Peyer's patch (tissue), 4 donors: ENCODE measurements at regions not wholly inside any gene's neighbourhood (a gene's known extent, or its start where the extent isn't known, plus 50 kb on each side); places are given as distances from the start of the nearest gene placed in this dataset.

Experiments used
- POLR2A ChIP-seq, 2 donors: fragments of 450-650 bp; IDR thresholded peaks; one replicate each; pipeline ENCODE4 v1.5.1; 2017; ENCODE audit warnings: antibody characterized with exemption in 2 of 2, mild to moderate bottlenecking in 2 of 2, moderate library complexity in 2 of 2
- TF ChIP-seq, protein P1 (sequence below), 6 experiments: fragments of 450-650 bp in 4 of 6; fragments of 200-600 bp in 2 of 6; sonication (generic) in 1 of 6; IDR thresholded peaks; one replicate each; pipeline ENCODE4 v1.5.1; 2017 to 2019; ENCODE audit warnings: antibody characterized with exemption in 6 of 6, mild to moderate bottlenecking in 3 of 6, moderate library complexity in 1 of 6

DNA sequence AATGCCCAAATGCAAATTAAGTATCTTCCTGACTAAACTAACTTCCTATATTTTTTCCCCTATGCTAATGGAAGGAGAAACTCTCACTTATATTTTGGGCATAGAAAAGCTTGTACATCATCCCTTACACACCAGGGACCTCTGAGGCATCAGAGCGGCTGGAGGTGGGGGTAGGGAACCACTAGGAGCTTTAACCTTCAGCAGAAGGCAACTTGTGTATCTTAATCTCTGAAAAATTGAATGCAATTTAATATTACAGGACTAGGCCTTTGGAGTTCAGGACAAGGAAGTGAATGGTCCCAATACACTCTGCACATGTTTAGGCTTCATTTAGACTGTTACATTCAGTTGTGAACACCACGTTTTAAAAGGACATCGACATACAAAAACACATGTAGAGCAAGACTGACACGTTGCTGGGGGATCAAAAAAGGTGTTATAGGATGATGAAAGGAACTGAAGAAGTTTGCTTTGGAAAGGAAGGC lies 85.9 kb downstream of the NAV1 start:
- TF ChIP-seq, protein P1, sequence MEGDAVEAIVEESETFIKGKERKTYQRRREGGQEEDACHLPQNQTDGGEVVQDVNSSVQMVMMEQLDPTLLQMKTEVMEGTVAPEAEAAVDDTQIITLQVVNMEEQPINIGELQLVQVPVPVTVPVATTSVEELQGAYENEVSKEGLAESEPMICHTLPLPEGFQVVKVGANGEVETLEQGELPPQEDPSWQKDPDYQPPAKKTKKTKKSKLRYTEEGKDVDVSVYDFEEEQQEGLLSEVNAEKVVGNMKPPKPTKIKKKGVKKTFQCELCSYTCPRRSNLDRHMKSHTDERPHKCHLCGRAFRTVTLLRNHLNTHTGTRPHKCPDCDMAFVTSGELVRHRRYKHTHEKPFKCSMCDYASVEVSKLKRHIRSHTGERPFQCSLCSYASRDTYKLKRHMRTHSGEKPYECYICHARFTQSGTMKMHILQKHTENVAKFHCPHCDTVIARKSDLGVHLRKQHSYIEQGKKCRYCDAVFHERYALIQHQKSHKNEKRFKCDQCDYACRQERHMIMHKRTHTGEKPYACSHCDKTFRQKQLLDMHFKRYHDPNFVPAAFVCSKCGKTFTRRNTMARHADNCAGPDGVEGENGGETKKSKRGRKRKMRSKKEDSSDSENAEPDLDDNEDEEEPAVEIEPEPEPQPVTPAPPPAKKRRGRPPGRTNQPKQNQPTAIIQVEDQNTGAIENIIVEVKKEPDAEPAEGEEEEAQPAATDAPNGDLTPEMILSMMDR (IDR thresholded peaks at IDR 0.05), result no peak
- no peak for TF ChIP-seq POLR2A (IDR thresholded peaks at IDR 0.05)
